Transverse colon (tissue), 4 donors: ENCODE measurements at regions not wholly inside any gene's neighbourhood (a gene's known extent, or its start where the extent isn't known, plus 50 kb on each side); places are given as distances from the start of the nearest gene placed in this dataset.
A peak's percentile ranks its signal among the peaks of the same experiment; 100 is the strongest.

Experiments used
- DNase-seq: peaks from one replicate; pipeline ENCODE4 v3.0.0-alpha.2; 2019
- H3K27ac ChIP-seq, 4 donors: fragments of 200-600 bp; sonication (generic); 2 replicates each; pipeline ENCODE4 v1.5.1; 2016 to 2018; ENCODE audit warnings: inconsistent platforms in 4 of 4
- H3K27me3 ChIP-seq: fragments of 200-600 bp; sonication (generic); 2 replicates; pipeline ENCODE4 v1.5.1; 2017; ENCODE audit warnings: inconsistent platforms
- H3K36me3 ChIP-seq, 4 donors: fragments of 200-600 bp; sonication (generic); 2 replicates each; pipeline ENCODE4 v1.5.1; 2017 to 2019; ENCODE audit warnings: inconsistent platforms in 4 of 4
- H3K4me1 ChIP-seq, 4 donors: fragments of 200-600 bp; sonication (generic); 2 replicates each; pipeline ENCODE4 v1.5.1; 2017 to 2020; ENCODE audit warnings: inconsistent platforms in 4 of 4
- H3K4me3 ChIP-seq, 4 donors: fragments of 200-600 bp; sonication (generic); 1 replicate in 1 of 4; 2 replicates in 3 of 4; pipeline versions ENCODE4 v1.5.1 to v1.6.1; 2017 to 2019; ENCODE audit warnings: inconsistent platforms in 4 of 4
- H3K9me3 ChIP-seq, 2 donors: fragments of 200-600 bp; sonication (generic); 2 replicates each; pipeline ENCODE4 v1.5.1; 2017 to 2019; ENCODE audit warnings: inconsistent platforms in 2 of 2
- CTCF ChIP-seq, 5 experiments: fragments of 200-600 bp in 3 of 5; fragments of 450-650 bp in 2 of 5; sonication (generic) in 3 of 5; IDR thresholded peaks; 1 replicate in 2 of 5; 2 replicates in 3 of 5; pipeline ENCODE4 v1.5.1; 2016 to 2017; ENCODE audit warnings: antibody characterized with exemption in 5 of 5, inconsistent platforms in 3 of 5, mild to moderate bottlenecking in 2 of 5, moderate library complexity in 1 of 5
- EP300 ChIP-seq: sonication (generic); formaldehyde crosslinking; IDR thresholded peaks from one replicate; pipeline ENCODE4 v1.6.1; 2017; ENCODE audit warnings: antibody characterized with exemption, low read depth
- POLR2A ChIP-seq: fragments of 450-650 bp; IDR thresholded peaks from one replicate; pipeline ENCODE4 v1.6.1; 2016; ENCODE audit warnings: antibody characterized with exemption, mild to moderate bottlenecking, moderate library complexity
- POLR2AphosphoS5 ChIP-seq, 3 donors: sonication (generic); formaldehyde crosslinking; IDR thresholded peaks; one replicate each; pipeline ENCODE4 v1.6.1; 2016; ENCODE audit warnings: antibody characterized with exemption in 3 of 3
- WGBS, 2 donors: methylation state at CpG; one replicate each; pipeline ENCODE4 v1.1.5; 2018; ENCODE audit warnings: low coverage in 1 of 2; 5-methylcytosine and 5-hydroxymethylcytosine counted together
- in situ Hi-C, 4 donors: fragments of 200-750 bp; cut with MboI; loops; one replicate each; pipeline versions ENCODE4 v1.15.0 to v1.15.1; 2017; ENCODE audit warnings: low sequenced_read_pairs in 3 of 4, low pct_ligation_motif_present in 1 of 4, low pct_unique_long_range_greater_than_20kb in 1 of 4
- intact Hi-C: fragments of 100-400 bp; cut with DNase I; formaldehyde crosslinking; loops from one replicate; pipeline ENCODE4 v1.15.1; 2023; ENCODE audit warnings: low total_unique reads

DNA sequence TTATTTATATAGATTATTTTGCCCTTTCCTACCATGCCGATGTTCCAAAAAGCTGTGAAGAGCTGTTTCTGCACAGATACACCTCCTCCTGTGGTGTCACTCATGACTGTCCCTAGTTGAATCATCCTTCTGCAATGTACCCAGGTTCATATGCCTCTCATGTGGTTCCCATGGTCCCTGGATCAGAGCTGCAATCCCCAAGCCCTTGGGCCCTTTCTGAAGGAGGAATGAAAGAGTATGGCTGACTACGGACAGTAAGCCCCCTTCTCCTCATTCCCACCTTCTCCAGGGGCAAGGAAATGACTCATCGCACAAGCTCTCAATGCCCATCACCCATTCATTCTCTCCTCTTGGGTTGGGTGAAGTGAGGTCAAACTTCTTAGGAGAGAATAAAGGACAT, 63.9 kb upstream of the ACVR1 start:
- intact Hi-C loops = no loop called here
- TF ChIP-seq POLR2AphosphoS5 (IDR thresholded peaks at IDR 0.05) = no peak
- no peak for TF ChIP-seq CTCF (IDR thresholded peaks at IDR 0.05)
- TF ChIP-seq EP300 = no peak
- no peak for TF ChIP-seq POLR2A
- Histone ChIP-seq H3K27ac (no peak overlapping the region), H3K36me3 (no peaks in the 10 kb centered on the region), H3K9me3 (no peaks in the 10 kb centered on the region), H3K4me1 (peaks cover 0 to 8% (median 2%) of the 10 kb centered on the region in 4 donors), H3K27me3 (no peaks in the 10 kb centered on the region), H3K4me3 (no peak overlapping the region)
- 88 to 94% methylated on average over 3 of the region's 3 CpGs for WGBS, 2 donors
- in situ Hi-C loops = no loop called here
- no peak for DNase-seq

- DNase-seq = no peak
- H3K4me3 ChIP-seq = no peak overlapping the region
These were observed 62.4 kb upstream of the ACVR1 start for GRCh38 chr2:157938556-157938955.

DNA sequence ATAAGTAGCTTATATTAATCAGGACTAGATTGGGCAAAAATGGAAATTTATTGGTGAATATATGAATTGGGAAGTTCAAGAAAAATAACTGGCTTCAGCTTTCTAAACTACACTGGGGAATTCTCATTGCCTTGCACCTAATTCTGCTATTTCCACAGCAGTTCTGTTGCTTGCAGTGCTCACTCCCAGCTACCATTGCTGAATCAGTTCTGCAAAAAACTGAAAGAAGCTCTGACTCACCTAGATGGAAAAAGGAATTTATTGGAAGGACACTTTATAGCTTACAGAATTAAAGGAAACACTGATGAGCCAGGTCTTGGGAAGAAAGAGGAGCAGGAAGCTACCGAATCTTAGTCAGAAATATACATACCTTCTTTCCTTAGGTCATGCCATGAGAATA, 60.3 kb upstream of the ACVR1 start:
- Histone ChIP-seq H3K27me3 (no peaks in the 10 kb centered on the region), H3K9me3 (no peaks in the 10 kb centered on the region), H3K4me1 (peaks cover 0 to 8% (median 2%) of the 10 kb centered on the region in 4 donors), H3K36me3 (no peaks in the 10 kb centered on the region), H3K4me3 (no peak overlapping the region), H3K27ac (no peak overlapping the region)
- intact Hi-C loops (no loop called here), in situ Hi-C loops (no loop called here)
- 90 to 92% methylated on average over 1 of the region's 1 CpG for WGBS, 2 donors
- TF ChIP-seq EP300 (no peak), POLR2AphosphoS5 (IDR thresholded peaks at IDR 0.05) (no peak), POLR2A (no peak), CTCF (IDR thresholded peaks at IDR 0.05) (no peak)
- no peak for DNase-seq

More at GRCh38 chr2:157938556-157938955, 62.4 kb upstream of the ACVR1 start:
- Histone ChIP-seq H3K9me3 (no peaks in the 10 kb centered on the region), H3K27ac (peak overlapping the region in 3 of 4 donors; percentile 30 to 46 (median 34)), H3K4me1 (peaks cover 0 to 8% (median 2%) of the 10 kb centered on the region in 4 donors), H3K36me3 (no peaks in the 10 kb centered on the region), H3K27me3 (no peaks in the 10 kb centered on the region)
- intact Hi-C loops (no loop called here), in situ Hi-C loops (no loop called here)
- TF ChIP-seq POLR2AphosphoS5 (IDR thresholded peaks at IDR 0.05) = no peak
- TF ChIP-seq EP300 = no peak
- no peak for TF ChIP-seq POLR2A
- TF ChIP-seq CTCF (IDR thresholded peaks at IDR 0.05) = no peak
- WGBS, 2 donors = 72% methylated on average over 3 of the region's 3 CpGs; no CpG with 5 or more reads in 1 of the 2 donors

DNA sequence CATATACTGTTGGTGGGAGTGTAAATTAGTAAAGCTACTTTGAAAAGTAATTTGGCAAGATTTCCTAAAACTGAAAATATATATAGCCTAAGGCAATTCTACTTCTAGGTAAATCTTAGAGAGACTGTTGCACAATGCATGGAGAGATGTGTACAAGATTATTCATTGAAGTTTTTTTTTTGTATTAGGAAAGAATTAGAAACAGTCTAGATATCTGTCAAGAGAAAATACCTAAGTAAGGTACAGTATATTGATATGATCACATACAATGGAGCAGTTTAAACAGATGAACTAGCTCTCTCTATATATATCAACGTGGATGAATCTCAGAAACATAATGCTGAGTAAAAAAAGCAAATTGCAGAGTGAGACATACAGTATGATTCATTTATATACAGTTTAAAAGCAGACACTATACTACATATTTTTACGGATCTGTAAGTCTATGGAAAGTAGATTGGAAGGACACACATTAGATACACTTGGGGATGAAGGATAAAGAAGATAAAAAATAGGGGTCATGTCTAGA, 59.3 kb upstream of the ACVR1 start:
- Histone ChIP-seq H3K9me3 (no peaks in the 10 kb centered on the region), H3K4me1 (peaks cover 0 to 8% (median 2%) of the 10 kb centered on the region in 4 donors), H3K36me3 (no peaks in the 10 kb centered on the region), H3K27me3 (no peaks in the 10 kb centered on the region), H3K4me3 (no peak overlapping the region), H3K27ac (no peak overlapping the region)
- DNase-seq = no peak
- TF ChIP-seq CTCF (IDR thresholded peaks at IDR 0.05) (no peak), EP300 (no peak), POLR2AphosphoS5 (IDR thresholded peaks at IDR 0.05) (no peak), POLR2A (no peak)
- in situ Hi-C loops = no loop called here
- intact Hi-C loops = no loop called here
- WGBS, 2 donors = 59 to 74% methylated on average over 2 of the region's 2 CpGs
